Kidney (tissue), 13 donors: ENCODE measurements at regions not wholly inside any gene's neighbourhood (a gene's known extent, or its start where the extent isn't known, plus 50 kb on each side); places are given as distances from the start of the nearest gene placed in this dataset.

Experiments used
- DNase-seq, 5 donors: peaks; one replicate each; pipeline ENCODE4 v3.0.0-alpha.2; 2013 to 2020
- FAIRE-seq: peaks from 2 replicates; lab custom pipeline; 2012; peaks lifted over from hg19 to GRCh38; lab: Jason Lieb, UNC
- H3K27ac ChIP-seq, 2 donors: one replicate each; pipeline ENCODE4 v1.7.0; 2013; ENCODE audit warnings: low read depth in 2 of 2, low read length in 2 of 2, inconsistent platforms in 1 of 2
- H3K27me3 ChIP-seq: one replicate; pipeline ENCODE4 v1.7.1; 2013; ENCODE audit warnings: low read length, inconsistent platforms; ENCODE audit not compliant: control insufficient read depth, insufficient read depth
- H3K36me3 ChIP-seq, 3 donors: one replicate each; pipeline versions ENCODE4 v1.7.0 to v1.7.1; 2013; ENCODE audit warnings: low read length in 3 of 3, control low read depth in 1 of 3, inconsistent platforms in 1 of 3; ENCODE audit not compliant: insufficient read depth in 3 of 3, control insufficient read depth in 2 of 3
- H3K4me1 ChIP-seq, 3 donors: one replicate each; pipeline versions ENCODE4 v1.7.0 to v1.7.1; 2013; ENCODE audit warnings: low read length in 3 of 3, inconsistent platforms in 1 of 3, low read depth in 1 of 3; ENCODE audit not compliant: control insufficient read depth in 2 of 3, insufficient read depth in 2 of 3
- H3K4me3 ChIP-seq, 3 donors: one replicate each; pipeline versions ENCODE4 v1.7.0 to v1.8.1; 2013; ENCODE audit warnings: low read length in 3 of 3, control low read depth in 1 of 3, inconsistent platforms in 1 of 3
- H3K9ac ChIP-seq, 3 donors: one replicate each; pipeline versions ENCODE4 v1.7.0 to v1.7.1; 2013; ENCODE audit warnings: low read length in 3 of 3, control low read depth in 1 of 3, inconsistent platforms in 1 of 3
- H3K9me3 ChIP-seq, 3 donors: one replicate each; pipeline versions ENCODE4 v1.7.0 to v1.7.1; 2013; ENCODE audit warnings: low read length in 3 of 3, control low read depth in 1 of 3, inconsistent platforms in 1 of 3; ENCODE audit not compliant: control insufficient read depth in 2 of 3, insufficient read depth in 1 of 3
- CTCF ChIP-seq: IDR thresholded peaks from 3 replicates; pipeline ENCODE4 v1.5.1; 2012; ENCODE audit warnings: mild to moderate bottlenecking, moderate library complexity, borderline replicate concordance; ENCODE audit not compliant: insufficient read depth; ENCODE audit errors: extremely low read depth
- intact Hi-C: fragments of 100-400 bp; cut with DNase I; formaldehyde crosslinking; loops from one replicate; pipeline ENCODE4 v1.11.1; 2022
- donor health status: control.
- donor health status: control.
- donor health status: control.
- donor health status: control.
- donor health status: control.
- donor health status: DM: yes; HTN: yes; CAD: no.
- donor health status: Normal renal cell carcinoma (clear cell type).

DNA sequence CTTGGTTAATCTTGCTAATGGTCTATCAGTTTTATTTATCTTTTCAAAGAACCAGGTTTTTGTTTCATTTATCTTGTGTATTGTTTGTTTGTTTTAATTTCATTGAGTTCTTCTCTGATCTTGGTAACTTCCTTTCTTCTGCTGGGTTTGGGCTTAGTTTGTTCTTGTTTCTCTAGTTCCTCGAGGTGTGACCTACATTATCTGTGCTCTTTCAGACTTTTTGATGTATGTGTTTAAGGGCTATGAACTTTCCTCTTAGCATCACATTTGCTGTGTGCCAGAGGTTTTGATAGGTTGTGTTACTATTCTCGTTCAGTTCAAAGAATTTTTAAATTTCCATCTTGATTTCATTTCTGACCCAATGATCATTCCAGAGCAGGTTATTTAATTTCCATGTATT, 365.4 kb upstream of the GATB start:
- no peak overlapping the region for H3K27ac ChIP-seq
- no peaks in the 10 kb centered on the region for H3K9me3 ChIP-seq
- no peak overlapping the region for H3K9ac ChIP-seq
- DNase-seq = no peak
- H3K4me1 ChIP-seq = no peaks in the 10 kb centered on the region
- intact Hi-C loops = no loop called here
- TF ChIP-seq CTCF = no peak
- no peak for FAIRE-seq
- H3K36me3 ChIP-seq = no peaks in the 10 kb centered on the region
- H3K27me3 ChIP-seq = no peaks in the 10 kb centered on the region
- no peak overlapping the region for H3K4me3 ChIP-seq

DNA sequence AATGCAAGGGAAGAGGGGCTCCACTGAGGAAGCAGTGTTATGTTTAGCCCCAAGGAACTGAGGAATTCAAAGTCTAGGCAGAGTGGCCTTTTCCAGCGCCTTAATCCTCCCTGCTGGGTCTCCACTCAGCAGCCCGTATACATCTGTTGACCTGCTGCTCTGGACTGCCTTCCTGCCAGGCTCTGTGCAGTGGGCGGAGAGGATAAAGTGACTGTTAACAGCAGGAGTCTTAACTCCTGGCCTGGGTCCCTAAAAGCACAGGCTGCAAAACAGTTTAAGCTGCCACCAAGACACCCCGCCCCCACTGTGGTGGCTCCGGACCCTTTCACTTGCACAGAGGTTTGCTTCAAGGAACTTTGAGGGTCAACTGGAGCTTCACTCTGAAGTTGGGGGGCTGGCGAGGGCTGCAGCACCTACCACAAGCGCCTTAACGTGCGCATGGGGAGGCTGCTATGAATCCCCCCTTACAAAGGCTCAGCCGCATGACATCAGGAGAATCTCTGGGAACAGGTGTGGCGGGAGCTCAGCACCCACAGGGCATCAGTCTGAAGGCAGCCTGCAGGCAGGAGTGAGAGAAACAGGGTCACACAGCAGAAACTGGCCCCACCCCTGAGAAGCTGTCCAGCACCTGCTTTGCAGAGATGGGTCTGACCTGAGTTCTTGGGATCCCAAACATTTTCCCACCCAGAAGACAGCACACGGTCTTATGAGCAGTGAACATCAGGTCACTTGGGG, 358.2 kb upstream of the GATB start:
- H3K27me3 ChIP-seq = no peaks in the 10 kb centered on the region
- no peak for TF ChIP-seq CTCF
- intact Hi-C loops = no loop called here
- no peak overlapping the region for H3K27ac ChIP-seq
- no peaks in the 10 kb centered on the region for H3K9me3 ChIP-seq
- H3K9ac ChIP-seq = no peak overlapping the region
- FAIRE-seq (no peak), DNase-seq (no peak)
- no peaks in the 10 kb centered on the region for H3K36me3 ChIP-seq
- no peak overlapping the region for H3K4me3 ChIP-seq
- H3K4me1 ChIP-seq = no peaks in the 10 kb centered on the region

DNA sequence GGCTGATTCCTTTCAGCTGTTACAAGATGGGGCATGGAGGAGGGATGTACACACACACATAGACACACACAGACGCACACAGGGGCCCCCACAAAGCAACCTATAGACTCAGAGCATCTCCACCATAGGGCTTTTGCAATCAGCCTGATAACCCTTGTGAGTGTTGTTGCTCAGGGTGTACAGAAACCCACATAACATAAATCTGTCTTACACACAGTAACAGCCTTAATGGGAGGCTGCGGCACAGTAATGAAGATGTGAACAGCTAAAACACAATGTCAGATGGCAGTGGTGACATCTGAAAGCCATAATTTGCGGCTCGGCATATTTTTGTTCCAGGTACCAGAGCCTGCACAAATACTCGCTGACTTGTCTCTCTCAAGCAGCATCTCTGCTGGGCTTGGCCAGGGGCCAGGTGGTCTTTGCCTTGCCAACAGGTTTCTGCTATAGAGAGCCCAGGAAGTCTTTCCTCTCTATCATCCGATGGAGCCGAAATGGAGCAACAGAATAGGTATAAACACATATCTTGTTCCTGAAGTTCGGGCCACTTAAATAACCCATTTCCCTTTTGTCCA, 357.2 kb upstream of the GATB start:
- H3K9me3 ChIP-seq = no peaks in the 10 kb centered on the region
- intact Hi-C loops = no loop called here
- H3K27ac ChIP-seq = no peak overlapping the region
- no peaks in the 10 kb centered on the region for H3K4me1 ChIP-seq
- H3K4me3 ChIP-seq = no peak overlapping the region
- no peaks in the 10 kb centered on the region for H3K36me3 ChIP-seq
- TF ChIP-seq CTCF = no peak
- H3K27me3 ChIP-seq = no peaks in the 10 kb centered on the region
- no peak overlapping the region for H3K9ac ChIP-seq
- FAIRE-seq (no peak), DNase-seq (no peak)
